HG03571 (cell line): ENCODE measurements at regions not wholly inside any gene's neighbourhood (a gene's known extent, or its start where the extent isn't known, plus 50 kb on each side); places are given as distances from the start of the nearest gene placed in this dataset.
"Not testable (repeated sequence)": the region's sequence is repeated elsewhere in the genome, so short reads cannot be mapped to it uniquely, and the experiment has no call there.

ENCODE experiments used
- ATAC-seq: cut with Tn5 transposase; IDR thresholded peaks from one replicate; pipeline ENCODE4 v1.9.1; 2021; ENCODE audit not compliant: unreplicated experiment

GRCh38 chr4:146124023-146124680 is 51.4 kb upstream of the LSM6 start:
- ATAC-seq, result peak; percentile 83

DNA sequence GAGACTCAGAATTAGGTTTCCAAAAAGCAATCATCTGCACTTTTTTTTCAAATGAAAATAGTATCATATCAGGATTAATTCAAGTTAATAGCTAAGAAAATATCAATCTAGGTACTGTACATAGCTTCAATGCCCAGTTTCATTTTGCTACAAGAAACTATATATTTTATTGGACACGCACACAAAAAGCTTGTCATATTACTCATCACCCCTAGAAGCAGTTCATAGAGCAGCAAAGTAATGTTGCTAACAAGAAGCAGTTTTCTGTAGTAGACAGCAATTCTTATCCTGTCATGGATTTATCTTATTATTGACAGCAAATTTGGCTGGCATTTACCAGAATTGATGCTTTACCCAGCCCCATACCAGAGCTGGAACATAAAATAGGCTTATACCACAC is 52.3 kb upstream of the LSM6 start:
- peak; percentile 20 for ATAC-seq

DNA sequence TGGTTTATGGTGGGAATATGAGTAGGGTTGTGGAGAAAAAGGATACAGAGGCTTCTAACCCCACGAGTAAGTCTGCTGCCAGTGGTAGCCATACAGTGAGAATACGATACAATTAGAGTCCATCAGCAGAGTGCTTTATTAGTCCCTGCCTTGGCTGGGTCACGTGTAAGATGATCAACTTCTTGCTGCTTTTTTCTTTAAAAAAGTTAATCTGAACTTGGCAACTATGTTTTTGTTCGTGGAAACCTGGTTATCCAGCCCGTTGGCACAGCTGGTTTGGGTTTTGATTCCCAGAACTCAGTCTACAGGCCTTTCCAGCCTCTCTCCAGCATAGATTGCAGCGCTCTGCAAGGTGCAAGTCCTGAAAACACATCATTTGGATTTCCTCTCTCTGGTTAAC is 53.1 kb upstream of the LSM6 start:
- ATAC-seq, result no peak

GRCh38 chr4:146121757-146122156 is 53.8 kb upstream of the LSM6 start:
- ATAC-seq, result no peak

- ATAC-seq, result no peak
Observed at GRCh38 chr4:146119845-146120404, 55.6 kb upstream of the LSM6 start.

DNA sequence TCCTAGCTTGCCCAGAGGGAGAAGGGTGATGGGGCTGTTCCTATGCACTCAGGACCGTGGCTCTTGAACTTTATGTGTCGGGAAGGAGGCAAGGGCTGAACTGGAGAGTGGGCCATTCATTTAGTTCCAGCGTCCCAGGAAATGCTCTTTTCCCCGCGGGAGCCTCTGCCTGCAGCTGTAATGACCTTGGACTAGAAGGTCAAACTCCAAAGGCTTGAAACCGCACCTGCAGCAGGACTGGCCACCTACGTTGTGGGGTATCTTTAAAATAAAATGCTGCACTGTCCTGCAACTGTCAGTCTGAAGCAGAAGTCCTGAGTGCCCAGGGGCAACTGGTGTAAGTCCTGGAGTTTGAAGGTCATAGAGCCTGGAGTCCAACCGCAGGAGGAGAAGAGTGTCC is 61.5 kb upstream of the LSM6 start:
- ATAC-seq, result no peak

DNA sequence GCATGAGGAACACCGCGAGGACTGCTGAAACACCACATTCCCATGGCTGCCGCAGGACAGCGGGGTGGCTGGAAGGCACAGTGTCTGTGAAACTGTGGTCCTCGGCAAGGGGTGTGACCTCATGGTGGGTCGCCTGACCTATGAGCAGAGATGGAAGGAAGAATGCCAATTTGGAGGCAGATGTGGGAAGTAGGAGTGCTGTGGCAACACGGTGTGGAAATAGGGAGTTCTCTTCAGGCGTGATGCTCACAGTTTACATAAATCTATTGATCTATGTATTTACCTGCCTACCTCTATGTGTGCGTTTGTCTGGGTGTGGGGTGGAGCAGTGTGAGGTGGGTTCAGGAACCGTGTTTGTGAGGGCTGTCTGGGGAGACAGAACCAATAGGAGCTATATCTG is 62.3 kb upstream of the LSM6 start:
- no peak for ATAC-seq

- no peak for ATAC-seq
Observed at GRCh38 chr4:146112389-146112788, 63.1 kb upstream of the LSM6 start.

DNA sequence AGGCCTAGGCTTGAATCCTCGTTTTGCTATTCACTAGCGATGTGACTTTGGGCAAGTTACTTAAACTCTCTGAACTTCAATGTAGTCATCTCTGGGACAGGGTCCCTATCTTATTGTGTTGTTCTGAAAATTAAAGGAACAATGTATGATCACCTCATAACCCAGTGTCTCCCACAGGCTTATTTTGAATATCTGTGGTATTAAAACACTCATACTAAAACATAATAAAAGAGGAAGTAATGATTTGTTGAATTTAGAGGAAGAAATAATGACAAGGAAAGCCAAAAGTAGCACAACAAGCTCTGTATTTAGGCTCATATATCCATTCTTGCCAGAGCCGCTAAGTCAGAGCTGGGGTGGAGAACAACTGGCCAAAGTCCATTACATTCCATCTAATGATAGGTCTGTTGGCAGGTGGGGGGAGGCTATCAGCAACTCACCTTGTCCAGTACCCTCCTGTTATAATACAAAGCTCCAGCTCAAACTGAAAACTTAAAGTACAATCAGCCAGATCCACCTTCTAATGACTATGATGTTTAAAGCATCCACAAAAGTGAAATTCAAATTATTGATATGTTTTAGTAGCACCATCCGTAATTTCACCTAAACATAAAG is 64.5 kb upstream of the LSM6 start:
- ATAC-seq, result peak; percentile 43

DNA sequence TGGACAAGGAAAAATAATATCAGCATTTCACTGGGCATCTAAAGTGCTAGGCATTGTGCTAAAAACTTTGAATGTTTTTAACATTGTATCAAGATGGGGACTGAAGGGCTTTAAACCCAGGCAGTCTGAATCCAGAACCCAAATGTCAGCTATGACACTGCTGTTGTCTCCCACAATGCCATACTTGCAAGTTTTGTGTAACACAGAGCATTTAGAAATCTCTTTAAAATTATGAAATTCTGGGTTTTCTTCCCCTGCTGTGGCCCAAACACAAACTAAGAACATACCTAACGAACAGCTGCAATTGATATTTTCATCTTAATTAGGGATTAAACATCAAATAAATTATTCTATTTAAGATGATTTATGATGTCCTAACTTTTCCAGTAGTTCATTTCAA is 66.8 kb upstream of the LSM6 start:
- ATAC-seq, result no peak

- no peak for ATAC-seq
Observed at GRCh38 chr4:146107587-146108240, 67.8 kb upstream of the LSM6 start.

GRCh38 chr4:146105464-146105863 is 70.1 kb upstream of the LSM6 start:
- no peak for ATAC-seq

DNA sequence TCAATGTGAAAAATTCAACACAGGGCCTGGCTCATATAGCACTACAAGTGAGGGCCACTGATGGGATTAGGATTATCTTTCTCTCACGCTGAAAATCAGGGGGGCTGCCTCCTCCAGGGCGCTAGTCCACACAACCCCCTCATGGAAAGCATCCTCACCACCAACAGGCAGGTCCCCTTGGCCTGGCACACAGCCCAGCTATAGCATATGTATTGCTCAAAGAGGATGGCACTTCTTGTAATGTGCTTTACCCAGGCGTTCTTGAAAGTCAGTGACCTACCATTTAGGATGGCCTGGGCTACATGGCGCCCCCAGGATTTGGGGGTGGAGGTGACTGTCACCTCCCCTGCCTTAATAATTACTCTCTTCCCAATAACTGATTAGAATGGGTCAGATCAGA is 71.0 kb upstream of the LSM6 start:
- ATAC-seq, result no peak

DNA sequence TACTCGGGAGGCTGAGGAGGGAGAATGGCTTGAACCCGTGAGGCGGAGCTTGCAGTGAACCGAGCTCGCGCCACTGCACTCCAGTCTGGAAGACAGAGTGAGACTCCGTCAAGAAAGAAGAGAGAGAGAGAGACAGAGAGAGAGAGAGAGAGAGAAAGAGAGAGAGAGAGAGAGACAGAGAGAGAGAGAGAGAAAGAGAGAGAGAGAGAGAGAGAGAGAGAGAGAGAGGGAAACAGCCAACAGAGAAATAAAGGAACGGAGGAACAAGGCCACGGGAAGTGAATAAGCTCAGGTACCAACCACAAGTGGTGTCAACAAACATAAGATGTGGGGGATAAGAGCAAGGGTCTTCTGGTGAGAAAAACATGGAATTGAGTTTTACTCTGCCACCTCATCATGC is 71.5 kb upstream of the LSM6 start:
- not testable (repeated sequence) for ATAC-seq

- no peak for ATAC-seq
Observed at GRCh38 chr4:146099585-146099984, 75.9 kb upstream of the LSM6 start.

DNA sequence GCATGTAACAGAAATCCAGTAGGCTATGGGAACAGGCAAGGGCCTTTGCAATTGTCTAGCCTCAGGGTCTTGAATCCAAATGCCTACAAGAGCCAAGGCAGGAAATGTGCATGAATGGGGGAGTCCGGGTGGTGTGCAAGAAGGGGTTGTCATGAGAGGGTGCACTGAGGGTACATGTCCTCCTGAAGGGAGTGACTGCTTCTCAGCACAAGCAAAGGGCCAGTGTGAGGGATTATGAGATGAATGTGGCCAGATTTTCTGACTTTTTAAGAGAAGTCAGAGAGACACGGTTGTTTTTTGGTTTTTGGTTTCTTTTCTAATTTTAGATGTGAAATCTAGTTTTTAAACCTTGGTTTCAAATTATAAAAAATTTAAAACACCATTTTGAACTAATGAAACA is 76.5 kb upstream of the LSM6 start:
- peak; percentile 55 for ATAC-seq

DNA sequence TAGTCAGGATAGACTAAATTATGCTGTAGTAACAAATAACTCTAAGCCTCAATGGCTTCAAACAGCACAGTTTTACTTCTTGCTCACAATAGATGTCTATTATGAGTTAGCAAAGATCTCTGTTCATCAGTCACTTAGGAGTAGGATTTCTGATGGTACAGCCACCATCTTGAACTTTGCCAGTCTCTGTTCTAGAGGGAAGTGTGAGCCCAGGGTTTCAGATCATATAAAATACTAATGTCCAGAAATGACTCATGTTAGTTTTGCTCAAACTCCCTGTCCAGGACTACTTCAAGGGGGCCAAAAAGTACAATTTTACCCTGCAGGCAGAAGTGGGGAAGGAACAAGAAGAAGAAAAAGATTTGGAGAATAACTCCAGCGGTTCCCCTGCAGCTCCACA is 77.1 kb upstream of the LSM6 start:
- ATAC-seq, result peak; percentile 59

GRCh38 chr4:146096371-146096770 is 79.1 kb upstream of the LSM6 start:
- no peak for ATAC-seq

DNA sequence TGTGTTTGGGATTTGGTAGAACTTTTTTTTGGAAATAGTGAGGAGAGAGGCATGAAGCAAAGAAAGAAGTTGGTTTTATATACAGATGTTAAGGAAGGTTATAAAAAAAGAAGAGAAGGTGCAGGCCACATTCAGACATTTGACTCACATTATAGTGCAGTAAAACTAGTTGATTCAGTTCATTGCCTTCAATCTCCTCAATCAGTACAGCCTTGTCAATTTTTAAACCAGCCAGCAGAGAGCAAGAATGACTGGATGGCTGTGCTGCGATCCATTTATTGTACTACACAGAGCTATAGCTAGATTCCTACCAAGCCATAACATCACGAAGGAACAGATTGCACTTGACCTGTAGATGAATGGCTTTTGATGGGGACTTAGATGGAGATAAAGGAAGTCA is 79.7 kb upstream of the LSM6 start:
- ATAC-seq, result peak; percentile 62

- ATAC-seq, result no peak
Observed at GRCh38 chr4:146095091-146095690, 80.3 kb upstream of the LSM6 start.

DNA sequence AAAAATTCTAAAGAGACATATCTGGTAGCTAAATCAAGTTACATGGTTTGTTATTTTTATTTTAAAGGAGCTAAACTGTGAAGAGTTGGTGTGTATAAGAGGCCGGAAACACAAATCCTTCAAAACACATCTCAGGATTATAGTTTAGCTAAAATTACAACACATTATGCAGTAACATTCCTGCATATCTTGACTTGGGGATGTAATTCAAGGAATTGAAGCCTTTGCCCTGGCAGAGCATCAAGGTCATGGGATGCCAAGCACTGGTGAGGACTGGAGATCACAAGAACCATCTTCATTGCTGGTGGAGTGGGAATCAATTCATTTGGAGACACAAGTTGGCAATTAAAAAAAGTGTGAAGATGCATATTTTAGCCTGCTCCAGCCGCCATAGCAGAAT is 86.8 kb upstream of the LSM6 start:
- ATAC-seq, result no peak

DNA sequence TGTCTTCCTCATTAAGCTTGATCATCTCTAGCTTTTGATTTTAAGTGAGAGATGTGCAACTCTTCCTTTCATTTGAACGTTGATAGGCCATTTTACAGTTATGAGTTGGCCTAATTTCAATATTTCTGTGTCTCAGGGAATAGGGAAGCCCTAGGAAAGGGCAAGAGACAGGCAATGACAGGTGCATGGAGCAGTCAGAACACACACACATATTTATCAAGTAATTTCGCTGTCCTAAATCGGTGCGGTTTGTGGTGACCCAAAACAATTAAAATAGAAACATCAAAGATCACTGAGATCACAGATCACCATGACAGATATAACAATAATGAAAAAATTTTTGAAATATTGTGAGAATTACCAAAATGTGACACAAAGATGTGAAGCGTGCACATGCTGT is 87.7 kb upstream of the LSM6 start:
- no peak for ATAC-seq
